Stomach (tissue), 8 donors: ENCODE measurements at regions not wholly inside any gene's neighbourhood (a gene's known extent, or its start where the extent isn't known, plus 50 kb on each side); places are given as distances from the start of the nearest gene placed in this dataset.

ENCODE experiments used
- DNase-seq, 2 donors: peaks; one replicate each; pipeline versions ENCODE4 v3.0.0 to v3.0.0-alpha.2; 2013 to 2019
- H3K27ac ChIP-seq, 5 donors: fragments of 200-600 bp in 4 of 5; sonication (generic) in 4 of 5; one replicate each; pipeline ENCODE4 v1.5.1; 2013 to 2019; ENCODE audit warnings: mild to moderate bottlenecking in 1 of 5, moderate library complexity in 1 of 5
- H3K27me3 ChIP-seq, 3 donors: fragments of 200-600 bp; sonication (generic); one replicate each; pipeline ENCODE4 v1.5.1; 2017 to 2019; ENCODE audit warnings: mixed run types in 1 of 3
- H3K36me3 ChIP-seq, 4 donors: fragments of 200-600 bp; sonication (generic); 1 replicate in 3 of 4; 2 replicates in 1 of 4; pipeline ENCODE4 v1.5.1; 2016 to 2019
- H3K4me1 ChIP-seq, 4 donors: fragments of 200-600 bp; sonication (generic); one replicate each; pipeline ENCODE4 v1.5.1; 2016 to 2019
- H3K4me3 ChIP-seq, 4 donors: fragments of 200-600 bp; sonication (generic) in 3 of 4; one replicate each; pipeline ENCODE4 v1.5.1; 2016 to 2019; ENCODE audit warnings: mild to moderate bottlenecking in 1 of 4
- H3K9me3 ChIP-seq, 4 donors: fragments of 200-600 bp; sonication (generic); one replicate each; pipeline ENCODE4 v1.5.1; 2016 to 2019
- CTCF ChIP-seq, 7 experiments: fragments of 450-650 bp in 4 of 7; fragments of 200-600 bp in 3 of 7; sonication (generic) in 3 of 7; IDR thresholded peaks; one replicate each; pipeline ENCODE4 v1.5.1; 2016 to 2019; ENCODE audit warnings: antibody characterized with exemption in 7 of 7, control low read depth in 2 of 7, mild to moderate bottlenecking in 1 of 7
- EP300 ChIP-seq: sonication (generic); formaldehyde crosslinking; IDR thresholded peaks from one replicate; pipeline ENCODE4 v1.6.1; 2017; ENCODE audit warnings: antibody characterized with exemption
- POLR2A ChIP-seq, 4 donors: fragments of 450-650 bp; IDR thresholded peaks; one replicate each; pipeline ENCODE4 v1.6.1; 2016; ENCODE audit warnings: antibody characterized with exemption in 4 of 4, control low read depth in 2 of 4, mild to moderate bottlenecking in 1 of 4, moderate library complexity in 1 of 4
- POLR2AphosphoS5 ChIP-seq, 3 donors: sonication (generic); formaldehyde crosslinking; IDR thresholded peaks; one replicate each; pipeline ENCODE4 v1.6.1; 2016; ENCODE audit warnings: antibody characterized with exemption in 3 of 3
- WGBS, 5 donors: extraction: QIAGEN DNeasy Blood & Tissue Kit in 3 of 5; methylation state at CpG; one replicate each; pipeline versions ENCODE4 v1.1.5 to v1.1.7; 2013 to 2018; 5-methylcytosine and 5-hydroxymethylcytosine counted together
- intact Hi-C: fragments of 100-400 bp; cut with DNase I; formaldehyde crosslinking; loops from one replicate; pipeline ENCODE4 v1.15.1; 2023; ENCODE audit warnings: low total_unique reads
- donor health status: healthy with polysubstance abuse.
- donor health status: Bipolar disorder and iron deficiency.
- donor health status: healthy.

GRCh38 chr9:110126986-110127864 lies 80.7 kb downstream of the C9orf152 start:
- H3K4me1 ChIP-seq, result peaks cover 41 to 75% (median 57%) of the 10 kb centered on the region in 4 donors
- H3K9me3 ChIP-seq, result no peaks in the 10 kb centered on the region
- no peaks in the 10 kb centered on the region for H3K36me3 ChIP-seq
- WGBS, 5 donors, result 37 to 58% (median 51%) methylated on average over 23 of the region's 23 CpGs
- H3K27ac ChIP-seq, result peak overlapping the region; percentile 69 to 89 (median 82)
- DNase-seq, result peak; percentile 33 to 94
- peak overlapping the region; percentile 25 to 37 (median 32) for H3K4me3 ChIP-seq
- TF ChIP-seq CTCF (IDR thresholded peaks at IDR 0.05) (no peak), EP300 (peak; percentile 6), POLR2AphosphoS5 (IDR thresholded peaks at IDR 0.05) (peak; percentile 5 to 58 (median 31))
- no peaks in the 10 kb centered on the region for H3K27me3 ChIP-seq
- intact Hi-C loops, result no loop called here

GRCh38 chr9:110128664-110129329 lies 79.2 kb downstream of the C9orf152 start:
- no peaks in the 10 kb centered on the region for H3K9me3 ChIP-seq
- peaks cover 41 to 86% (median 64%) of the 10 kb centered on the region in 4 donors for H3K4me1 ChIP-seq
- intact Hi-C loops, result no loop called here
- no peaks in the 10 kb centered on the region for H3K36me3 ChIP-seq
- no peak for DNase-seq
- TF ChIP-seq EP300 (no peak), CTCF (IDR thresholded peaks at IDR 0.05) (no peak), POLR2A (IDR thresholded peaks at IDR 0.05) (no peak), POLR2AphosphoS5 (IDR thresholded peaks at IDR 0.05) (no peak)
- 57 to 75% (median 69%) methylated on average over 7 of the region's 7 CpGs for WGBS, 5 donors
- H3K27ac ChIP-seq, result peak overlapping the region; percentile 57 to 89 (median 82)
- peak overlapping the region in 2 of 4 donors; percentile 7 to 32 for H3K4me3 ChIP-seq
- no peaks in the 10 kb centered on the region for H3K27me3 ChIP-seq

DNA sequence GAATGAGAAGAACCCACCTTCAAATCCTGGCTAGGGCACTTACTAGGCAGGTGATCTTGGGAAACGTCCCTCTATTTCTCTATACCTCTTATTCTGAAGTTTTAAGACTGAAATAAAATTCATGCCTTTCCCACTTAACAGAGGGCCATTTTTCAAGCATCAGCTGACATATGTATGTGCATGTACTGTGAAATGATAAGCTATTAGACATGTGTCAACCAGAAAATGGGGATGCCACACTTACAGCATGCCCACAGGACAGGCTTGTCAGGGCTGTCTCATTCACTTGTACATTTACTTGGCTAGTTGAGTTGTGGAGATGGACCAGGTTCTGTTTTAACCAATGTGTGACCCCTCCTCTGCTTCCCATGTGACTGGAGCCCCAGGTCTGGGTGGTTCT lies 78.5 kb downstream of the C9orf152 start:
- intact Hi-C loops, result no loop called here
- Histone ChIP-seq H3K4me1 (peaks cover 37 to 83% (median 64%) of the 10 kb centered on the region in 4 donors), H3K36me3 (no peaks in the 10 kb centered on the region), H3K9me3 (no peaks in the 10 kb centered on the region), H3K4me3 (no peak overlapping the region), H3K27me3 (no peaks in the 10 kb centered on the region), H3K27ac (peak overlapping the region in 4 of 5 donors; percentile 80 to 89 (median 84))
- TF ChIP-seq CTCF (IDR thresholded peaks at IDR 0.05), result no peak
- no peak for TF ChIP-seq EP300
- TF ChIP-seq POLR2AphosphoS5 (IDR thresholded peaks at IDR 0.05), result no peak
- no peak for TF ChIP-seq POLR2A (IDR thresholded peaks at IDR 0.05)
- DNase-seq, result no peak
- 58 to 77% (median 65%) methylated on average over 1 of the region's 1 CpG for WGBS, 5 donors

DNA sequence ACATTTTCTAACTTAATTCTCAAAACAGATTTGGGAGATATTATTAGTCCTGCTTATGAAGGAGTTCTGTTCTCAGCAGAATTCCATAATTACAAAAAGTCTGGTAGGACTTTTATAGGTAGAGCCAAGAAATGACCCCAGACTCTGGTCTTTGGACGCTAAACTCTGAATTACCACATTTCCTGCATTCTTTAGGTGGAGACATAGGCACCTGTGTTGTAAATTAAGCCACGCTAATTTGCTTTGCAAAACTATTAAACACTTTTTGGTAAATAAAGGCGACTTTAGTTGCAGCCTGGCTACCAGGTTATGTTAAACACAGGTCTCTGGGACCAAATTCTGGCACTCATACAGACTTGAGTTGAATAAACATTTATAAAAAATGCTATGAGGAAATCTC lies 77.7 kb downstream of the C9orf152 start:
- H3K4me3 ChIP-seq, result no peak overlapping the region
- no peaks in the 10 kb centered on the region for H3K36me3 ChIP-seq
- H3K27me3 ChIP-seq, result no peaks in the 10 kb centered on the region
- no peak for TF ChIP-seq POLR2A (IDR thresholded peaks at IDR 0.05)
- no peak for TF ChIP-seq EP300
- no peak for TF ChIP-seq CTCF (IDR thresholded peaks at IDR 0.05)
- no peak for TF ChIP-seq POLR2AphosphoS5 (IDR thresholded peaks at IDR 0.05)
- H3K4me1 ChIP-seq, result peaks cover 30 to 75% (median 58%) of the 10 kb centered on the region in 4 donors
- intact Hi-C loops, result no loop called here
- WGBS, 5 donors, result 65 to 77% (median 76%) methylated on average over 3 of the region's 3 CpGs
- no peak for DNase-seq
- peak overlapping the region in 3 of 5 donors; percentile 82 to 89 (median 86) for H3K27ac ChIP-seq
- H3K9me3 ChIP-seq, result no peaks in the 10 kb centered on the region
